NCI-H2227 (cell line): ENCODE measurements at regions not wholly inside any gene's neighbourhood (a gene's known extent, or its start where the extent isn't known, plus 50 kb on each side); places are given as distances from the start of the nearest gene placed in this dataset.
"Not testable (repeated sequence)": the region's sequence is repeated elsewhere in the genome, so short reads cannot be mapped to it uniquely, and the experiment has no call there.

Experiments used
- DNase-seq: peaks from one replicate; lab custom pipeline; 2025; ENCODE audit not compliant: unreplicated experiment; lab: John Stamatoyannopoulos, UW

- not testable (repeated sequence) for DNase-seq
These were observed 871.4 kb upstream of the DEFB115 start for GRCh38 chr20:30386099-30386498.

- not testable (repeated sequence) for DNase-seq
These were observed 869.6 kb upstream of the DEFB115 start for GRCh38 chr20:30387823-30388222.

GRCh38 chr20:30393523-30393922 lies 863.9 kb upstream of the DEFB115 start:
- not testable (repeated sequence) for DNase-seq

- not testable (repeated sequence) for DNase-seq
These were observed 860.4 kb upstream of the DEFB115 start for GRCh38 chr20:30397111-30397510.

- DNase-seq: not testable (repeated sequence)
These were observed 852.4 kb upstream of the DEFB115 start for GRCh38 chr20:30405061-30405460.

- not testable (repeated sequence) for DNase-seq
These were observed 851.9 kb upstream of the DEFB115 start for GRCh38 chr20:30405585-30405984.

- not testable (repeated sequence) for DNase-seq
These were observed 851.1 kb upstream of the DEFB115 start for GRCh38 chr20:30406370-30406769.

GRCh38 chr20:30412972-30413371 lies 844.5 kb upstream of the DEFB115 start:
- DNase-seq: no peak

GRCh38 chr20:30417387-30417786 lies 840.1 kb upstream of the DEFB115 start:
- DNase-seq: not testable (repeated sequence)

GRCh38 chr20:30418378-30418777 lies 839.1 kb upstream of the DEFB115 start:
- DNase-seq: not testable (repeated sequence)

GRCh38 chr20:30419466-30419865 lies 838.0 kb upstream of the DEFB115 start:
- DNase-seq: no peak

- not testable (repeated sequence) for DNase-seq
These were observed 837.5 kb upstream of the DEFB115 start for GRCh38 chr20:30419871-30420420.
